ENCODE measurements at regions not wholly inside any gene's neighbourhood (a gene's known extent, or its start where the extent isn't known, plus 50 kb on each side); places are given as distances from the start of the nearest gene placed in this dataset.

DNA sequence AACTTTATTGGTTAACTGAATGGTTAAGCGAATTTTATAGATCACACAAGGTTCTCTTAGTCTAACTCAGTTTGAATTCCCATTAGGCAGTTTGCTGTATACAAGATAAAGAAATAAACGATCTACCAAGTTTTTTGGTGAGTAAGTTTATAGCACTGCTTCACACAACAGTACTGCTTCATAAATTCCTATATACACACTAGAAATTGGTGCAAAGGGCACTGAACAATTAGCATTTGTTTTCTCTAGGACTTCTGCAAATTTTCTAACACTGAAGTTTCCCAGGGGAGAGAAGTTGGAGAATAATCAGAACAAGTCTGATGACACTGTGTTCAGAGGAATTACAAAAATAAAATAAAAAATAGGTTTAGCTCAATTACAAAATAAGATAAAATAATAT is 1138.8 kb upstream of the PCDH9 start:
- TF ChIP-seq, protein P1, sequence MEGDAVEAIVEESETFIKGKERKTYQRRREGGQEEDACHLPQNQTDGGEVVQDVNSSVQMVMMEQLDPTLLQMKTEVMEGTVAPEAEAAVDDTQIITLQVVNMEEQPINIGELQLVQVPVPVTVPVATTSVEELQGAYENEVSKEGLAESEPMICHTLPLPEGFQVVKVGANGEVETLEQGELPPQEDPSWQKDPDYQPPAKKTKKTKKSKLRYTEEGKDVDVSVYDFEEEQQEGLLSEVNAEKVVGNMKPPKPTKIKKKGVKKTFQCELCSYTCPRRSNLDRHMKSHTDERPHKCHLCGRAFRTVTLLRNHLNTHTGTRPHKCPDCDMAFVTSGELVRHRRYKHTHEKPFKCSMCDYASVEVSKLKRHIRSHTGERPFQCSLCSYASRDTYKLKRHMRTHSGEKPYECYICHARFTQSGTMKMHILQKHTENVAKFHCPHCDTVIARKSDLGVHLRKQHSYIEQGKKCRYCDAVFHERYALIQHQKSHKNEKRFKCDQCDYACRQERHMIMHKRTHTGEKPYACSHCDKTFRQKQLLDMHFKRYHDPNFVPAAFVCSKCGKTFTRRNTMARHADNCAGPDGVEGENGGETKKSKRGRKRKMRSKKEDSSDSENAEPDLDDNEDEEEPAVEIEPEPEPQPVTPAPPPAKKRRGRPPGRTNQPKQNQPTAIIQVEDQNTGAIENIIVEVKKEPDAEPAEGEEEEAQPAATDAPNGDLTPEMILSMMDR (IDR thresholded peaks at IDR 0.05) = no peak
- TF ChIP-seq, protein P2, sequence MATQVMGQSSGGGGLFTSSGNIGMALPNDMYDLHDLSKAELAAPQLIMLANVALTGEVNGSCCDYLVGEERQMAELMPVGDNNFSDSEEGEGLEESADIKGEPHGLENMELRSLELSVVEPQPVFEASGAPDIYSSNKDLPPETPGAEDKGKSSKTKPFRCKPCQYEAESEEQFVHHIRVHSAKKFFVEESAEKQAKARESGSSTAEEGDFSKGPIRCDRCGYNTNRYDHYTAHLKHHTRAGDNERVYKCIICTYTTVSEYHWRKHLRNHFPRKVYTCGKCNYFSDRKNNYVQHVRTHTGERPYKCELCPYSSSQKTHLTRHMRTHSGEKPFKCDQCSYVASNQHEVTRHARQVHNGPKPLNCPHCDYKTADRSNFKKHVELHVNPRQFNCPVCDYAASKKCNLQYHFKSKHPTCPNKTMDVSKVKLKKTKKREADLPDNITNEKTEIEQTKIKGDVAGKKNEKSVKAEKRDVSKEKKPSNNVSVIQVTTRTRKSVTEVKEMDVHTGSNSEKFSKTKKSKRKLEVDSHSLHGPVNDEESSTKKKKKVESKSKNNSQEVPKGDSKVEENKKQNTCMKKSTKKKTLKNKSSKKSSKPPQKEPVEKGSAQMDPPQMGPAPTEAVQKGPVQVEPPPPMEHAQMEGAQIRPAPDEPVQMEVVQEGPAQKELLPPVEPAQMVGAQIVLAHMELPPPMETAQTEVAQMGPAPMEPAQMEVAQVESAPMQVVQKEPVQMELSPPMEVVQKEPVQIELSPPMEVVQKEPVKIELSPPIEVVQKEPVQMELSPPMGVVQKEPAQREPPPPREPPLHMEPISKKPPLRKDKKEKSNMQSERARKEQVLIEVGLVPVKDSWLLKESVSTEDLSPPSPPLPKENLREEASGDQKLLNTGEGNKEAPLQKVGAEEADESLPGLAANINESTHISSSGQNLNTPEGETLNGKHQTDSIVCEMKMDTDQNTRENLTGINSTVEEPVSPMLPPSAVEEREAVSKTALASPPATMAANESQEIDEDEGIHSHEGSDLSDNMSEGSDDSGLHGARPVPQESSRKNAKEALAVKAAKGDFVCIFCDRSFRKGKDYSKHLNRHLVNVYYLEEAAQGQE (IDR thresholded peaks at IDR 0.05; ENCODE audit: insufficient read depth in 1 of 2, low read depth in 2 of 2, low read length in 1 of 2) = no peak
- TF ChIP-seq POLR2AphosphoS5 (IDR thresholded peaks at IDR 0.05; ENCODE audit: low read depth, low read length) (no peak), TCF7L2 (IDR thresholded peaks at IDR 0.05; ENCODE audit: low read depth, low read length) (no peak), SIN3A (IDR thresholded peaks at IDR 0.05; ENCODE audit: borderline replicate concordance, insufficient read depth, low read depth, low read length) (no peak)
